HPDE6-E6E7 (cell line): ENCODE measurements at regions not wholly inside any gene's neighbourhood (a gene's known extent, or its start where the extent isn't known, plus 50 kb on each side); places are given as distances from the start of the nearest gene placed in this dataset.

Experiments
- DNase-seq: peaks from one replicate; pipeline ENCODE4 v3.0.0; 2011; ENCODE audit warnings: missing footprints; ENCODE audit errors: extremely low spot score

- no peak for DNase-seq
These were observed 54.6 kb upstream of the HCCS start for GRCh38 chrX:11056322-11057176.

GRCh38 chrX:11059933-11060332 lies 51.2 kb upstream of the HCCS start:
- DNase-seq = peak; percentile 41
